ENCODE measurements at regions not wholly inside any gene's neighbourhood (a gene's known extent, or its start where the extent isn't known, plus 50 kb on each side); places are given as distances from the start of the nearest gene placed in this dataset.
"Not testable (repeated sequence)": the region's sequence is repeated elsewhere in the genome, so short reads cannot be mapped to it uniquely, and the experiment has no call there.

DNA sequence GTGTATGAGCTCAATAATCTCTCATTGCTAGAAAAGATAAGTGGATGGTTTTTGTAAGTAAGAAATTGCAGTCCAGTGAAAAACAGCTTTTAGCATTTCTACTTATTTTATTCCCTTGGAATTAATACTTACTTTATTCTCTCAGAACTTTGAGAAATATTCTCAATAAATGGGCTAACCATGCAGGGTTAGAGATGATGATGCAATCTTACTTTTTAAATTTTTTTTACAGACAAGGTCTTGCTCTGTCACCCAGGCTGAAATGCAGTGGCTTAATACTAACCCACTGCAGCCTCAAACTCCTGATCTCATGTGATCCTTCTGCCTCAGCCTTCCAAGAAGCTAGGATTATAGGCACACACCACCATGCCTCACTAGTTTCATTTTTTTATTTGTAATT lies 440.8 kb upstream of the ZP4 start:
- intact Hi-C loops (cut with micrococcal nuclease): no loop called here
- no peak for ATAC-seq
- H3K9me3 ChIP-seq (ENCODE audit: control insufficient read depth in 2 of 3, low read length in 3 of 3): no peaks in the 10 kb centered on the region
- ChIA-PET POLR2A (no interaction called here), CTCF (no interaction called here)
- Mint-ChIP-seq H3K27me3 (no peaks in the 10 kb centered on the region), H3K27ac (no peak overlapping the region), H3K4me3 (no peak overlapping the region), H3K36me3 (peaks cover 0 to 4% (median 0%) of the 10 kb centered on the region in 5 donors), H3K9me3 (peaks cover under 1 to 30% (median 8%) of the 10 kb centered on the region in 11 donors), H3K4me1 (no peaks in the 10 kb centered on the region)
- no peak overlapping the region for H3K4me3 ChIP-seq (ENCODE audit: low read length)
- no peaks in the 10 kb centered on the region for H3K36me3 ChIP-seq (ENCODE audit: control insufficient read depth in 2 of 3, insufficient read depth in 3 of 3, low read length in 3 of 3)
- no peaks in the 10 kb centered on the region for H3K27me3 ChIP-seq (ENCODE audit: control insufficient read depth in 2 of 2, insufficient read depth in 2 of 2, low read length in 2 of 2)
- no peak for DNase-seq
- H3K27ac ChIP-seq (ENCODE audit: low read depth, low read length): no peak overlapping the region
- H3K4me1 ChIP-seq (ENCODE audit: control insufficient read depth in 2 of 2, insufficient read depth in 2 of 2, low read length in 2 of 2): no peaks in the 10 kb centered on the region

DNA sequence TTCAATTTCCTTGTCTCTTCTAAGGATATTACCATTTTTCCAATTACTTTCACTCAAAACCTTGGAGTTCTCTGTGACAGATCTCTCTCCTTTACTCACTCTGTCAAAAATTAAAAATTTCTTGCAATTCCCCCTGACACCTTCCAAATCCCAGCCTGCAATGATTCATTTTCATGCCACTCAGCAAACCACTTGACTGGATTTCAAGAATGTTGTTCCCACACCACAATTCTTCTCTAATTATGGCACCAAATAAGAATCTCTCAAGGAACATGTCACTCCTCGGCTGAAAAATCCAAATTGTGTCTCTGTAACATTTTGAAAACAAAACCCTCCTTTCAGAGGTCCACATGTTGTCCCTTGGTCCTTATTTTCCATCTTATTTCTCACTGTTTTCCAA lies 438.9 kb upstream of the ZP4 start:
- H3K27me3 Mint-ChIP-seq: no peaks in the 10 kb centered on the region

DNA sequence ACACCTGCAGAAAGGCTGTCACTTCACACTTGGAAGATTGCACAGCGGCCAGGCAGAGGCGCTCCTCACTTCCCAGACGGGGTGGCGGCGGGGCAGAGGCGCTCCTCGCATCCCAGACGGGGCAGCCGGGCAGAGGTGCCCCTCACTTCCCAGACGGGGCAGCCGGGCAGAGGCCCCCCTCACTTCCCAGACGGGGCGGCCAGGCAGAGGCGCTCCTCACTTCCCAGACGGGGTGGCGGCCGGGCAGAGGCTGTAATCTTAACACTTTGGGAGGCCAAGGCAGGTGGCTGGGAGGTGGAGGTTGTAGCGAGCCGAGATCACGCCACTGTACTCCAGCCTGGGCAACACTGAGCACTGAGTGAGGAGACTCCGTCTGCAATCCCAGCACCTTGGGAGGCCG lies 436.3 kb upstream of the ZP4 start:
- H3K4me1 ChIP-seq (ENCODE audit: control insufficient read depth in 2 of 2, insufficient read depth in 2 of 2, low read length in 2 of 2); CTCF ChIA-PET; H3K4me3 Mint-ChIP-seq; H3K27me3 ChIP-seq (ENCODE audit: control insufficient read depth in 2 of 2, insufficient read depth in 2 of 2, low read length in 2 of 2); H3K36me3 ChIP-seq (ENCODE audit: control insufficient read depth in 2 of 3, insufficient read depth in 3 of 3, low read length in 3 of 3); DNase-seq; H3K4me3 ChIP-seq (ENCODE audit: low read length); POLR2A ChIA-PET; H3K27me3 Mint-ChIP-seq; intact Hi-C loops (cut with micrococcal nuclease); ATAC-seq; H3K36me3 Mint-ChIP-seq; H3K27ac ChIP-seq (ENCODE audit: low read depth, low read length); H3K4me1 Mint-ChIP-seq; H3K27ac Mint-ChIP-seq; H3K9me3 ChIP-seq (ENCODE audit: control insufficient read depth in 2 of 3, low read length in 3 of 3): not testable (repeated sequence)
- H3K9me3 Mint-ChIP-seq: peaks cover 2 to 30% (median 13%) of the 10 kb centered on the region in 11 donors

More for the DNA sequence above, 438.9 kb upstream of the ZP4 start:
- Mint-ChIP-seq H3K36me3 (no peaks in the 10 kb centered on the region), H3K27ac (no peak overlapping the region), H3K9me3 (peaks cover 2 to 32% (median 12%) of the 10 kb centered on the region in 11 donors), H3K4me3 (no peak overlapping the region), H3K4me1 (no peaks in the 10 kb centered on the region)
- intact Hi-C loops (cut with micrococcal nuclease): no loop called here
- ChIA-PET POLR2A (no interaction called here), CTCF (no interaction called here)
- Histone ChIP-seq H3K27me3 (ENCODE audit: control insufficient read depth in 2 of 2, insufficient read depth in 2 of 2, low read length in 2 of 2) (no peaks in the 10 kb centered on the region), H3K9me3 (ENCODE audit: control insufficient read depth in 2 of 3, low read length in 3 of 3) (no peaks in the 10 kb centered on the region), H3K36me3 (ENCODE audit: control insufficient read depth in 2 of 3, insufficient read depth in 3 of 3, low read length in 3 of 3) (no peaks in the 10 kb centered on the region), H3K4me1 (ENCODE audit: control insufficient read depth in 2 of 2, insufficient read depth in 2 of 2, low read length in 2 of 2) (no peaks in the 10 kb centered on the region), H3K27ac (ENCODE audit: low read depth, low read length) (no peak overlapping the region), H3K4me3 (ENCODE audit: low read length) (no peak overlapping the region)
- DNase-seq: no peak
- ATAC-seq: no peak

DNA sequence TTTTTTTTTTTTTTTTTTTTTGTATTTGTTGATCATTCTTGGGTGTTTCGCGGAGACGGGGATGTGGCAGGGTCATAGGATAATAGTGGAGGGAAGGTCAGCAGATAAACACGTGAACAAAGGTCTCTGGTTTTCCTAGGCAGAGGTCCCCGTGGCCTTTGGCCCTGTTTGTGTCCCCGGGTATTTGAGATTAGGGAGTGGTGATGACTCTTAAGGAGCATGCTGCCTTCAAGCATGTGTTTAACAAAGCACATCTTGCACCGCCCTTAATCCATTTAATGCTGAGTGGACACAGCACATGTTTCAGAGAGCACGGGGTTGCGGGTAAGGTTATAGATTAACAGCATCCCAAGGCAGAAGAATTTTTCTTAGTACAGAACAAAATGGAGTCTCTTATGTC lies 435.8 kb upstream of the ZP4 start:
- DNase-seq; H3K36me3 ChIP-seq (ENCODE audit: control insufficient read depth in 2 of 3, insufficient read depth in 3 of 3, low read length in 3 of 3); H3K36me3 Mint-ChIP-seq; H3K27me3 Mint-ChIP-seq; H3K4me1 Mint-ChIP-seq; H3K27me3 ChIP-seq (ENCODE audit: control insufficient read depth in 2 of 2, insufficient read depth in 2 of 2, low read length in 2 of 2); H3K27ac Mint-ChIP-seq; intact Hi-C loops (cut with micrococcal nuclease); CTCF ChIA-PET; H3K4me3 Mint-ChIP-seq; POLR2A ChIA-PET; H3K9me3 ChIP-seq (ENCODE audit: control insufficient read depth in 2 of 3, low read length in 3 of 3); H3K27ac ChIP-seq (ENCODE audit: low read depth, low read length); H3K4me3 ChIP-seq (ENCODE audit: low read length); H3K4me1 ChIP-seq (ENCODE audit: control insufficient read depth in 2 of 2, insufficient read depth in 2 of 2, low read length in 2 of 2); ATAC-seq: not testable (repeated sequence)
- H3K9me3 Mint-ChIP-seq: peaks cover 2 to 28% (median 13%) of the 10 kb centered on the region in 11 donors

DNA sequence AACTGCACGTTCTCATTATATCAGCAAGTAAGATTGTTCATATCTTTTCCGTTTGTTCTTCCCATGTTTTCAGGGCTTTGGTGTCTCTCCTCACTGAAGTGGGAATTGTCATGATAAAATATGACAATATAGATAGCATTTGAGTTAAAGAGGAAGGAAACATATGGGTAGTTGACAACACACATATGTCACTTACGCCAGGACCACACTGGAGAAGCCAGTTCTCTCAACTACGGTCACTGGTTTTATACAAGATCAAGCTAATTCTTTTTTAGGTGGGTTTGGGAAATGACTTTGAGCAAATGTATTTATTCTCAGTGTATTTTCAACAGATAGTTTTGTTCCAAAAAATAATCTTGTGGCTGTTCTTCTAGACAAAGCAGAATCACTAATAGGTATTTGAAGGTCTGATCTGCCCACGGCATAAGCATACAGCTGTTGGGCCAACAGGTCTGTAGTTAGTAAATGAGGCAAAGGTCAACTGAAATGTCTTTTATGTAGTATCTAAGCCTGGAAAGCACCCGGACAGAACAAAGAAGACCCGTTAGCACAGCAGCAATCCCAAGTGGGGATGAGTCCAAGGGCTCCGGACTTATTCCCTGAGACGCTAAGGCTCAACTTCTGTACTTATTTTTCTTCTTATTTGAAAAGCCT lies 433.6 kb upstream of the ZP4 start:
- no peak overlapping the region for H3K27ac ChIP-seq (ENCODE audit: low read depth, low read length)
- Mint-ChIP-seq H3K36me3 (no peaks in the 10 kb centered on the region), H3K27ac (no peak overlapping the region), H3K4me1 (no peaks in the 10 kb centered on the region), H3K27me3 (no peaks in the 10 kb centered on the region), H3K4me3 (no peak overlapping the region), H3K9me3 (peaks cover 0 to 21% (median 10%) of the 10 kb centered on the region in 11 donors)
- ATAC-seq (no peak), DNase-seq (no peak)
- no peaks in the 10 kb centered on the region for H3K9me3 ChIP-seq (ENCODE audit: control insufficient read depth in 2 of 3, low read length in 3 of 3)
- intact Hi-C loops (cut with micrococcal nuclease): no loop called here
- POLR2A ChIA-PET: no interaction called here
- CTCF ChIA-PET: no interaction called here
- H3K4me3 ChIP-seq (ENCODE audit: low read length): no peak overlapping the region
- no peaks in the 10 kb centered on the region for H3K4me1 ChIP-seq (ENCODE audit: control insufficient read depth in 2 of 2, insufficient read depth in 2 of 2, low read length in 2 of 2)
- H3K27me3 ChIP-seq (ENCODE audit: control insufficient read depth in 2 of 2, insufficient read depth in 2 of 2, low read length in 2 of 2): no peaks in the 10 kb centered on the region
- no peaks in the 10 kb centered on the region for H3K36me3 ChIP-seq (ENCODE audit: control insufficient read depth in 2 of 3, insufficient read depth in 3 of 3, low read length in 3 of 3)

DNA sequence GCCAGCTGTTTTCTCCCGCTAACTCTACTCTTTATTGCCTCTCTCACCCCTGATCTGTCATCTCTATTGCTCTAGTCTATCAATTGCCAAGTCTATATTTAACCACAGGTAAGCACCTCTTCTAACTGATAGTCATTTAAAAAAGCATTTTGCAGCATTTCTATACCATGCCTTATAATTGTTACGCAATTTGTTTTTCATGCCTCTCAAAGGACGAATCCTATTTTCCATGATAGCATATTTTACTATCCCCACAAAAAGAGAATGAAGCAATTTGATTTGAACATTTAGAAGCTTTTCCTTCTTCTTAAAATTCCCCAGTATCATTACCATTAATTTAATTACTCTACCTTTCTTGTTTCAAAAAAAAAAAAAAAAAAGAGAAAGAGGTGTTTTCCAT lies 432.8 kb upstream of the ZP4 start:
- intact Hi-C loops (cut with micrococcal nuclease): no loop called here
- Histone ChIP-seq H3K27me3 (ENCODE audit: control insufficient read depth in 2 of 2, insufficient read depth in 2 of 2, low read length in 2 of 2) (no peaks in the 10 kb centered on the region), H3K4me3 (ENCODE audit: low read length) (no peak overlapping the region), H3K4me1 (ENCODE audit: control insufficient read depth in 2 of 2, insufficient read depth in 2 of 2, low read length in 2 of 2) (no peaks in the 10 kb centered on the region), H3K36me3 (ENCODE audit: control insufficient read depth in 2 of 3, insufficient read depth in 3 of 3, low read length in 3 of 3) (no peaks in the 10 kb centered on the region), H3K27ac (ENCODE audit: low read depth, low read length) (no peak overlapping the region), H3K9me3 (ENCODE audit: control insufficient read depth in 2 of 3, low read length in 3 of 3) (no peaks in the 10 kb centered on the region)
- Mint-ChIP-seq H3K27ac (no peak overlapping the region), H3K27me3 (no peaks in the 10 kb centered on the region), H3K9me3 (peaks cover 0 to 21% (median 9%) of the 10 kb centered on the region in 11 donors), H3K36me3 (no peaks in the 10 kb centered on the region), H3K4me1 (no peaks in the 10 kb centered on the region), H3K4me3 (no peak overlapping the region)
- ATAC-seq: no peak
- POLR2A ChIA-PET: no interaction called here
- no peak for DNase-seq
- CTCF ChIA-PET: no interaction called here

DNA sequence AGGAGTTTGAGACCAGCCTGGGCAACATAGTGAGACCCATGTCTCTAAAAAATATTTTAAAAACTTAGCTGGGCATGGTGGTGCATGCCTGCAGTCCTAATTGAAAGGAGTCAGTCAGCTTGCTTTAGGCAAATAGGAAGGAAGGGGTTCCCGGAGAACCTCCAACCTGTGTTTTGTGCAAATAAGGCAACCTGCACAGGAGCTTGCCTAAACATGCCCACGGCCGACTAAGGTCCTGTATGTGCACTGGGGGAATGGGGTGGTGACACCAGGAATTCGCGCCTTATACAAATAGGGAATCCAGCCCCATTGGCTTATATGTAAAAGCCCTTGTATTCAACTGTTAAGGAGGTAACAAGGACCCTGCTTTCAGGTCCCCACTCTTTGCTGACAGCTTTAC lies 429.2 kb upstream of the ZP4 start:
- POLR2A ChIA-PET: no interaction called here
- intact Hi-C loops (cut with micrococcal nuclease): no loop called here
- no peaks in the 10 kb centered on the region for H3K9me3 ChIP-seq (ENCODE audit: control insufficient read depth in 2 of 3, low read length in 3 of 3)
- H3K36me3 ChIP-seq (ENCODE audit: control insufficient read depth in 2 of 3, insufficient read depth in 3 of 3, low read length in 3 of 3): no peaks in the 10 kb centered on the region
- no peaks in the 10 kb centered on the region for H3K27me3 ChIP-seq (ENCODE audit: control insufficient read depth in 2 of 2, insufficient read depth in 2 of 2, low read length in 2 of 2)
- peaks cover 0 to 15% (median 2%) of the 10 kb centered on the region in 11 donors for H3K9me3 Mint-ChIP-seq
- H3K36me3 Mint-ChIP-seq: no peaks in the 10 kb centered on the region
- no peak overlapping the region for H3K27ac ChIP-seq (ENCODE audit: low read depth, low read length)
- no peak overlapping the region for H3K4me3 ChIP-seq (ENCODE audit: low read length)
- no peak overlapping the region for H3K27ac Mint-ChIP-seq
- H3K4me3 Mint-ChIP-seq: no peak overlapping the region
- CTCF ChIA-PET: no interaction called here
- no peaks in the 10 kb centered on the region for H3K27me3 Mint-ChIP-seq
- H3K4me1 ChIP-seq (ENCODE audit: control insufficient read depth in 2 of 2, insufficient read depth in 2 of 2, low read length in 2 of 2): no peaks in the 10 kb centered on the region
- ATAC-seq (no peak), DNase-seq (no peak)
- no peaks in the 10 kb centered on the region for H3K4me1 Mint-ChIP-seq
